OCI-LY3 (cell line): ENCODE measurements at regions not wholly inside any gene's neighbourhood (a gene's known extent, or its start where the extent isn't known, plus 50 kb on each side); places are given as distances from the start of the nearest gene placed in this dataset.

Experiments used
- H2AFZ ChIP-seq: fragments of 200-600, 300-600 bp; shearing (Covaris generic); 2 replicates; pipeline ENCODE4 v1.6.0; 2014; ENCODE audit warnings: antibody characterized with exemption, low read depth, low read length
- H3K27ac ChIP-seq: fragments of 200-600, 300-600 bp; sonication (generic); 2 replicates; pipeline ENCODE4 v1.5.1; 2014; ENCODE audit warnings: mild to moderate bottlenecking, low read length, moderate library complexity, mixed read lengths
- H3K27me3 ChIP-seq: fragments of 200-600, 300-600 bp; sonication (generic); 2 replicates; pipeline ENCODE4 v1.6.1; 2014; ENCODE audit warnings: low read depth, low read length, mixed read lengths
- H3K36me3 ChIP-seq: fragments of 200-600, 300-600 bp; sonication (generic); replicated peaks from 2 replicates; pipeline ENCODE3; 2014; ENCODE audit warnings: low read depth, low read length, mixed read lengths
- H3K4me1 ChIP-seq: fragments of 300-600, 200-600 bp; sonication (generic); 2 replicates; pipeline ENCODE4 v1.6.1; 2014; ENCODE audit warnings: low read length, mixed read lengths
- H3K4me2 ChIP-seq: fragments of 200-600, 300-600 bp; sonication (generic); 2 replicates; pipeline ENCODE4 v1.6.1; 2014; ENCODE audit warnings: low read length, mixed read lengths
- H3K4me3 ChIP-seq: fragments of 300-600, 200-600 bp; sonication (generic); 2 replicates; pipeline ENCODE4 v1.5.1; 2014; ENCODE audit warnings: antibody characterized with exemption, mild to moderate bottlenecking, low read length, moderate library complexity
- H3K79me2 ChIP-seq: fragments of 300-600, 200-600 bp; shearing (Covaris generic); 2 replicates; pipeline ENCODE4 v1.6.1; 2014; ENCODE audit warnings: mild to moderate bottlenecking, low read length, mixed read lengths
- H3K9ac ChIP-seq: fragments of 300-600, 200-600 bp; shearing (Covaris generic); 2 replicates; pipeline ENCODE4 v1.6.0; 2014; ENCODE audit warnings: mild to moderate bottlenecking, low read length, moderate library complexity
- H3K9me3 ChIP-seq: fragments of 200-600, 300-600 bp; shearing (Covaris generic); 2 replicates; pipeline ENCODE4 v1.6.1; 2014; ENCODE audit warnings: low read length, mixed read lengths; ENCODE audit not compliant: insufficient read depth
- H4K20me1 ChIP-seq: fragments of 200-600, 300-600 bp; sonication (generic); 2 replicates; pipeline ENCODE4 v1.6.1; 2016; ENCODE audit warnings: low read length, mixed read lengths; ENCODE audit not compliant: insufficient read depth
- CTCF ChIP-seq: fragments of 200-600, 300-600 bp; sonication (generic); IDR thresholded peaks from 2 replicates; pipeline ENCODE4 v1.5.1; 2014; ENCODE audit warnings: antibody characterized with exemption, low read length, low read depth
- EZH2phosphoT487 ChIP-seq: fragments of 200-600 bp; shearing (Covaris generic); IDR thresholded peaks from 2 replicates; pipeline ENCODE4 v1.6.1; 2018; ENCODE audit warnings: antibody characterized with exemption, mixed run types, low read depth

GRCh38 chr5:6840136-6840793 lies 127.0 kb downstream of the TENT4A start:
- Histone ChIP-seq H2AFZ (no peak overlapping the region), H4K20me1 (no peaks in the 10 kb centered on the region)

GRCh38 chr5:6843335-6843734 lies 130.1 kb downstream of the TENT4A start:
- no peak for TF ChIP-seq EZH2phosphoT487
- TF ChIP-seq CTCF: no peak
- Histone ChIP-seq H3K4me2 (no peak overlapping the region), H3K9me3 (no peaks in the 10 kb centered on the region), H3K27ac (no peak overlapping the region), H3K4me3 (no peak overlapping the region), H3K79me2 (no peaks in the 10 kb centered on the region), H3K27me3 (peaks cover 13% of the 10 kb centered on the region), H2AFZ (no peak overlapping the region), H3K36me3 (no peaks in the 10 kb centered on the region), H3K4me1 (no peaks in the 10 kb centered on the region), H3K9ac (no peak overlapping the region), H4K20me1 (no peaks in the 10 kb centered on the region)

More at GRCh38 chr5:6840136-6840793, 127.0 kb downstream of the TENT4A start:
- Histone ChIP-seq H3K9ac (no peak overlapping the region), H3K79me2 (no peaks in the 10 kb centered on the region), H3K9me3 (no peaks in the 10 kb centered on the region), H3K4me3 (no peak overlapping the region), H3K4me2 (no peak overlapping the region), H3K27ac (no peak overlapping the region), H3K36me3 (no peaks in the 10 kb centered on the region), H3K4me1 (no peaks in the 10 kb centered on the region), H3K27me3 (peaks cover 13% of the 10 kb centered on the region)
- TF ChIP-seq EZH2phosphoT487 (no peak), CTCF (no peak)

GRCh38 chr5:6843821-6844220 lies 130.6 kb downstream of the TENT4A start:
- Histone ChIP-seq H3K27ac (no peak overlapping the region), H3K4me1 (no peaks in the 10 kb centered on the region), H3K27me3 (peaks cover 12% of the 10 kb centered on the region), H3K36me3 (no peaks in the 10 kb centered on the region), H3K4me2 (no peak overlapping the region), H3K9ac (no peak overlapping the region), H3K9me3 (no peaks in the 10 kb centered on the region), H4K20me1 (no peaks in the 10 kb centered on the region), H3K4me3 (no peak overlapping the region), H3K79me2 (no peaks in the 10 kb centered on the region), H2AFZ (no peak overlapping the region)
- TF ChIP-seq EZH2phosphoT487 (no peak), CTCF (no peak)

GRCh38 chr5:6845856-6846255 lies 132.6 kb downstream of the TENT4A start:
- H3K36me3 ChIP-seq: no peaks in the 10 kb centered on the region
- no peaks in the 10 kb centered on the region for H3K4me1 ChIP-seq
- H3K27me3 ChIP-seq: peaks cover 5% of the 10 kb centered on the region; the same call in 1 of the 2 replicates
- H2AFZ ChIP-seq: no peak overlapping the region
- no peaks in the 10 kb centered on the region for H3K79me2 ChIP-seq
- no peak for TF ChIP-seq CTCF
- no peak for TF ChIP-seq EZH2phosphoT487
- H3K9ac ChIP-seq: no peak overlapping the region
- no peak overlapping the region for H3K4me3 ChIP-seq
- H3K4me2 ChIP-seq: no peak overlapping the region
- no peak overlapping the region for H3K27ac ChIP-seq
- H3K9me3 ChIP-seq: no peaks in the 10 kb centered on the region
- H4K20me1 ChIP-seq: no peaks in the 10 kb centered on the region
